NCI-H1930 (cell line): ENCODE measurements at regions not wholly inside any gene's neighbourhood (a gene's known extent, or its start where the extent isn't known, plus 50 kb on each side); places are given as distances from the start of the nearest gene placed in this dataset.

ENCODE experiments used
- DNase-seq, 2 experiments: peaks; one replicate each; lab custom pipeline; 2025; lab: John Stamatoyannopoulos, UW

GRCh38 chr6:165950316-165950715, 217.3 kb downstream of the TBXT start:
- DNase-seq, result no peak

GRCh38 chr6:165949324-165949723, 218.3 kb downstream of the TBXT start:
- DNase-seq, result no peak

GRCh38 chr6:165944002-165944466, 223.6 kb downstream of the TBXT start:
- no peak for DNase-seq

- no peak for DNase-seq
Observed at GRCh38 chr6:165941786-165942185, 225.9 kb downstream of the TBXT start.

GRCh38 chr6:165941249-165941775, 226.3 kb downstream of the TBXT start:
- no peak for DNase-seq

GRCh38 chr6:165940366-165940765, 227.3 kb downstream of the TBXT start:
- no peak for DNase-seq

- no peak for DNase-seq
Observed at GRCh38 chr6:165939601-165940290, 227.9 kb downstream of the TBXT start.

- DNase-seq, result no peak
Observed at GRCh38 chr6:165939047-165939446, 228.6 kb downstream of the TBXT start.

GRCh38 chr6:165937564-165938358, 229.9 kb downstream of the TBXT start:
- DNase-seq, result no peak

GRCh38 chr6:165936660-165937059, 231.0 kb downstream of the TBXT start:
- no peak for DNase-seq

GRCh38 chr6:165936096-165936495, 231.6 kb downstream of the TBXT start:
- DNase-seq, result no peak

- no peak for DNase-seq
Observed at GRCh38 chr6:165931675-165932074, 236.0 kb downstream of the TBXT start.

GRCh38 chr6:165930668-165931214, 236.9 kb downstream of the TBXT start:
- DNase-seq, result no peak

- no peak for DNase-seq
Observed at GRCh38 chr6:165929607-165930006, 238.0 kb downstream of the TBXT start.

GRCh38 chr6:165926378-165926777, 241.3 kb downstream of the TBXT start:
- DNase-seq, result no peak

- DNase-seq, result no peak
Observed at GRCh38 chr6:165925474-165926156, 242.0 kb downstream of the TBXT start.

GRCh38 chr6:165922309-165922794, 245.3 kb downstream of the TBXT start:
- no peak for DNase-seq

GRCh38 chr6:165920896-165921671, 246.6 kb downstream of the TBXT start:
- no peak for DNase-seq

- no peak for DNase-seq
Observed at GRCh38 chr6:165917576-165917975, 250.1 kb downstream of the TBXT start.

GRCh38 chr6:165915022-165915770, 252.2 kb upstream of the PDE10A start:
- DNase-seq, result no peak
